GM19099 (cell line): ENCODE measurements at regions not wholly inside any gene's neighbourhood (a gene's known extent, or its start where the extent isn't known, plus 50 kb on each side); places are given as distances from the start of the nearest gene placed in this dataset.

Experiments
- POLR2A ChIP-seq: IDR thresholded peaks from 3 replicates; pipeline ENCODE4 v1.6.1; 2011; ENCODE audit warnings: low read depth; ENCODE audit not compliant: insufficient read length; ENCODE audit errors: extremely low read depth

- no peak for TF ChIP-seq POLR2A
Observed at GRCh38 chr6:144997996-144998395, 712.9 kb downstream of the UTRN start.

DNA sequence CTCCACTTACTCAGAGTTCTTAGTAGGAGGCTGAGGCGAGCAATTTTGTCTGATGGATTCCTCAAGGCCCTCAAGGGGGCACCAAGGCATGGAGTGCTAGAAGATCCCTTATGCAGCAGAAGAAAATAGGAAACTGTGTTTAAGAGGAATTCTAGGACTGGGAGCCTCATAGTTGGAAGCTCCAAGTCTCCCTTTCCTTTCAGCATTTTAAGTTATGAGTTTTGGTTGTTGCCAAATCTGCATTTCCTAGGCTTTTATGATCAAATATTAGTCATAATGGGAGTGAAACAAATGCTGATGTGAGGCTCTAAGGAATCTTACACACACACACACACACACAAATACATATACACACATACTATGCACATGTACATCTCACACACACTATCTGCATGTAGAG lies 714.0 kb downstream of the UTRN start:
- TF ChIP-seq POLR2A = no peak

DNA sequence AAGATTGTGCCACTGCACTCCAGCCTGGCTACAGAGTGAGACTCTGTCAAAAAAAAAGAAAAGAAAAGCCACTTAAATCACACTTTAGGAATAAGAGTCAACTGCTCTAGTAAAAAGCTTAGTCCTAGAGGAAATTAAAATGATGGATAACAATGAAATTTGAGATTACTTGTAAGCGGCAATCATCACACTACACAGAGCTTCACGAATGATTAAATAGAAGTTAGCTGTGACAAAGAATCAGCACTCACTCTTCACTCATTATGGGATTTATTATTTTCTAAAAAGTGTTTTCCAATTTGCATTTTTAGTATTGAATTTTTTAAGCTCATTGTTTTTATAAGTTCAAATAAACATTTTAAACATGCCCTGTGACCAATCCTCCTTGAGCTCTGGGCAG lies 718.0 kb downstream of the UTRN start:
- TF ChIP-seq POLR2A = no peak

- TF ChIP-seq POLR2A = no peak
Observed at GRCh38 chr6:145006914-145007313, 721.8 kb downstream of the UTRN start.

DNA sequence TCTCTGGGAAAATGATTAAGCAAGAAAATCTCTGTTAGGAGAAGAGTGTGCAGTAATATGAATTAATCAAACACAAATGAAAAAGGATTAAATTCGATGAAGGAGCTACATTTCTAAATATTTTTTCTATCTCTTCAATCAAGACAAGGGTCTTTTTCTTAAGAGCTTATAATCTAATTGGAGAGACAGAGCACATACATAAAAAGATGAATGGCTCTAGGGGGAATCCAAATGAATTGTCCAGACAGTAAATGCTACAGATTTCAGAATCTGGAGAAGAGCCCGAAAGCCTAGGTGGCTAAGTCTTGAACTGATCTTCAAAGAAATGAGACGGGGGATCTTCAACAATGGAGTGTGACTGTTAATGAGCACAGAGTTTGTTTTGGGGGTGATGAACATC lies 723.6 kb downstream of the UTRN start:
- TF ChIP-seq POLR2A = no peak

GRCh38 chr6:145009711-145010110 lies 724.6 kb downstream of the UTRN start:
- TF ChIP-seq POLR2A = no peak

DNA sequence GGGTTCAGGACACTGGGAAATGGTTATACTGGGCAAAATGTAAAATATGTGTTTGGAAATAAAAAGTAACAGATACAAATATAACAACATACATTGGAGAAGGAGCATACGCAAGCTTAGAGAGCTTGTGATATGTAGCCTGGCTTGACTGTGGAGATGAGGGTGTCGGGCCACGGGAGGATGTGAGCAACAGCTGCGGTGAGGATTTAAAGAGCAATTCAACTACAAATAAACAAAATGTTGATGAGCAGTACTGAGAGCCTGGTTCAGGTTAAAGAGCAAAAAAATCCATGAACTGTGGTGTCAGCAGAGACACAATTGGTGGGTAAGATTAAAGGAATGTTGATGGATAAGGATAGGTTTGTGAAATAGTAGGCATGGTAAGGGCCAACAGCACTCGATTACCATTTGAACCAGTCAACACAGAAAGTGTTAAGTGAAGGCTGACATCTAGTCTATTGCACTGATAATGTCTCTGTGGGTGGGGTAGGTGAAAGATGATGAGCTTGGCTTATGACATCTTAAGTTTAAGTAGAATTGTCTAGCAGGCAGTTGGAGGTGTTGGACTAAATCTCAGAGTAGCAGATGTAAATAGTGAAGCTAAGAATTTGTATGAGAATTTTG lies 723.2 kb downstream of the EPM2A start:
- no peak for TF ChIP-seq POLR2A

DNA sequence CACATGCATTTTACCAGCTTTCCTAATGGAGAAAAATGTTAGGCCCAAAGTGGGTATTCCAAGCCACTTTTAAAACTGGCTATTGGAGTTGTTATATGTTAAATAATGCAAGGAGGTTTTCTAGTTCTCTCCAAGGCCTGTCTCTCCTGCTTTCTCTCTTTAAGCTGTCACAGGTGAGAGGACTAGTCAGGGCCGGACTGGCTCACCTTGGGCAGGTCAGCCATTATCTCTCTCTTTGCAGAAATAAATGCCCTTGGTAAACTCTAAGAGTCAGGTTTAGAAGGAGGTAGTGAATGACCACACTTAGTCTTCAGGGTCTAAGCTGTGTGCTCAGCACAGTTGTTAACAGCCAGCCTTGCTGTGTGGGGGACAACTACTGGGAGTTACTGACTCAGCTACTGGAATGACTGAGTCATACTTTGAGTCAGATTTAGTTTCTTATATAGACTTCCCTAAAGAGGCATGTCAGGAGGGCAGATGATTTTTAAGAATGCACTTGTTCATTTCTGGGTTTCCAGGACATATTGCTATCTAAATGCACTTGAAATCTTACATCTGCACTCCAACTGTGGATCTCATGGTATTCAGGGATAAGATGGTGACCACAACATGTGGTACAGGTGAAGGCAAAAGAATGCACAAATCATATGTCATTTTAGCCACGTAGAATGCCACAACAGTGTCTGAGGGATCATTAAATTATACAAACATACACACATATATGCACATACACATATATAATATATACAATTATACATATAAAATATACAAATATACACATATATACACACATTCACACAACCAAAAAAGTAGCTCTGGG lies 719.4 kb downstream of the EPM2A start:
- TF ChIP-seq POLR2A = no peak

DNA sequence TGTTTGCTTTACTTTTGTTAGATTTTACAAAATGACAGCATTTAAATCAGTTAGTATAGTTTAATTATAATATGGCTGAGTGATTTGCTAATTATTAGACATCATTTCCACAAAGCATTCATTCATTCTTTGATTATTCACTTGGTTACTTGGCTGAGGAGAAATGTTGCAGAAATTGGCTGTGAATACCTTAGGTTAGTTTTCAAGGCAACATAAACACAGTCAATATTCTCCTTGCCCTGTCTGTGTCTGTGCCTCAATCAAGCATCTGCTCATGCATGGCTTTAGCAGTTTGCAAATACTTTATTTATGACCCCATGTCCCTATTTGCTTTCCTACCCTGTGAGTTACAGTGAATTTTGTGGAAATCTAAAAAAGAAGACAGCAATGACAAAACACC lies 718.3 kb downstream of the EPM2A start:
- TF ChIP-seq POLR2A = no peak

DNA sequence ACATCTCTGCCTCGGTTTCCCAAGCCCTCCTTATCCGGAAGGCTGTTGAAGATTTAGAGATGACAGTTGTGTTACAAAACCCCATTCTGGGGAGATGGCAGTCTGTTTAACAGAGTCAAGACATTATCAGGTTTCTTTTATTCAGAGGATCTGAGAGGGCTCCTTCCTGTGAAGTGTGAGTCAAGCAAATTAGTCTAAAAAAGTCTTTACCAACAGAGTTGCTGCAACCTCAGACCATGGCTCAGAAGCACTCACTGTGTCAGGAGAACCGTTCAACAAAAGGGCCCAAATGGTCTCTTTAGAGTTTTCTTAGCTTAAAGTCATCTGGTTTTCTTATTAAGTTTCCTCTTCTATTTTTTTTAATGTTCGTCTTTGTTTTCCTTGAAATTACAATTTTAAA lies 717.8 kb downstream of the EPM2A start:
- TF ChIP-seq POLR2A = no peak

DNA sequence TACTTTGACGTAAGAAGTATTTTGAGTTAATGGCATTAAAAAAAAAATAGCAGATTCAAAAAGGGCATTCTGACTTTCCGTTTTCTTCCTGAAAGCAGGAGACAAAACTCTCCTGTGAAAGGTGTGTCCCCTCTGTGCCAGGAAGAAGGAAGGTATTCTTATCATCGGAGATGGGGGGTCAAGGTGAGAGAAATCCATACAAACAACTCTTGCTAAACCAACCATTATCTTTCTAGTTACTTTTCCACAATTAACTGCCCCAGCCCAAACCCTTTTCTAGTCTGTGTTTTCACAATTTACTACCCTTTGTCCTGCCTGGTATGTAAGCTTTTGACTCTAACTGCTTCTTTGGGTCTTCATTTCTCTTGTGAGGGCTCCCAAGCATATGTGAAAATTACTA lies 717.3 kb downstream of the EPM2A start:
- TF ChIP-seq POLR2A = no peak

DNA sequence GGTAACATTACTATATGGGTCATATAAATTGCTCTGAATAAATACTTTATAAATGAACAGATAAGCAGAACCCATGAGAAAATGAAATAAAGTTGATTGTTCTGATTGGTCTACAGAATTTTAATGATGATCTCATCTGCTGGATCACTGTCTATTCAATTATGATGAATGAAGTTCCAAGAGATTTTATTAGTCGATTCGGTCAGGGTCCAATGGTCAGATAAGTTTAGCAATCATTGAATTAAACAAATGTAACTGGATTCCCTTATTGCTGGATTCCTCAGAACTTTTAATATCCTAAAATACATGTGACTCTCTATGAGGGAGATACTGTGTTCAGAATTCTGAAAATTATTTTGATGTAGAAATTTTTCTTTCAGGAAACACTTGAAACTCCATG lies 715.2 kb downstream of the EPM2A start:
- TF ChIP-seq POLR2A = no peak

- TF ChIP-seq POLR2A = no peak
Observed at GRCh38 chr6:145020543-145020942, 714.8 kb downstream of the EPM2A start.

DNA sequence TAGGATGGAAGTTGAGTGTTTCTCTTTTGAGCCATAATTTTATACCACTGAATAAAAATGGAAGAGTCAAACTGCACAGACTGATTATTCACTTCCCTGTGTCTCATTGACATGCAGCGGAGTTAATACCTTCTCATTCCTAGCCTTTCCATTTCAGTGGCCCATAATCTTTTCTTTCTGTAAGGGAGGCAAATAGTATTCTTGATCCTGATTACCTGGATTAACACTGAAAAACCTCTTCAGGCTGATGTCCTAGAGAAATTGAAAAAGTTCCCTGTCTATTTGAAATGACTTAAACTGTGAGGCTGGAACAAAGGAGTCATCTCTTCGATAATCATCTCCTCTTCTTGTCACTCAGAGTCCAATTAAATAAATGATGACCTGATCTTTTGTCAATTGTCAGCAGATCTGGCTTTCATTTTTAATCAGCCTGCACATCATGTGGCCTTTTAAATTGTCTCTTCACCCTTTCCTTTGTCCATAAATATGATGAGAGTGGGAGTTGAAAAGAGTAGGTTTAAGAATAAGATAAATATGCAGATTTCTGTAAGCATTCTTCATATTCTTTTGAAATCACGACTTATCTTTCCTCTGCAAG lies 713.0 kb downstream of the EPM2A start:
- no peak for TF ChIP-seq POLR2A

DNA sequence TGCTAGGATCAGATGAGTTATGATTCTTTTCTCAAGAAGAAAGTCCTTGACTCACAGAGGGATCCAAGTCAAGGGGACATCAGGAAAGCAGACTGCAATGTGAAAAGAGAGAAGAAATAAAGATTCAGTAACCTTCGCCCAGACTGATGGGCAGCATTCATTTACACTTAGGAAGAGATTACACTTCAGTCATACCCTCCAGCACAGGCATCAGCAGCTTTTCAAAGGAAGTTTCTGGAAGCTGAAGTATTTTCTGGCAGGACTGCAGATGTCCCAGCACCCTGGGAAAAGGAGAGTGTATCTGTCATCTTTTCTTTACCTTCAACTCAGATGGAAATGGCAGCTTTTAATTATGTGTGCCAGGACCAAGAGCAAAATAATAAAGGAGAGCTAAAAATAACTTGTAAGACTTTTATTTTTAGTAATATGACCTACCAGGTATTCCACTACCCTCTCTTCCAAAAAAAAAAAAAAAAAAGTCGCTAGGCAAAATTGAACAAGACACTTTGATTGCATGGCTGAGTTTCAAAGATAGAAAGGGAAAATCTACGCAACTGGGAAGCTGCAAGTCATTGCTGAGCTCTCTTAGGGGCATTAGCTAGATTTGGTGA lies 712.1 kb downstream of the EPM2A start:
- TF ChIP-seq POLR2A = no peak

- TF ChIP-seq POLR2A = no peak
Observed at GRCh38 chr6:145025488-145025887, 709.8 kb downstream of the EPM2A start.
